Left lung (tissue), 4 donors: ENCODE measurements at regions not wholly inside any gene's neighbourhood (a gene's known extent, or its start where the extent isn't known, plus 50 kb on each side); places are given as distances from the start of the nearest gene placed in this dataset.

Experiments used
- ATAC-seq: fragments of 200-7000 bp; cut with Tn5 transposase; one replicate; pipeline ENCODE4 v1.9.1; 2020; ENCODE audit warnings: moderate library complexity
- DNase-seq, 4 donors: peaks; one replicate each; pipeline ENCODE4 v3.0.0-alpha.2; 2013 to 2020
- H3K27ac ChIP-seq, 2 donors: fragments of 200-600 bp; sonication (generic) in 1 of 2; one replicate each; pipeline versions ENCODE4 v1.5.0 to v1.8.0; 2020 to 2021
- H3K27me3 ChIP-seq, 2 donors: fragments of 200-600 bp; sonication (generic) in 1 of 2; one replicate each; pipeline versions ENCODE4 v1.5.0 to v1.8.0; 2020 to 2021
- H3K36me3 ChIP-seq, 2 donors: fragments of 200-600 bp; sonication (generic) in 1 of 2; one replicate each; pipeline versions ENCODE4 v1.5.0 to v1.8.0; 2020 to 2021
- H3K4me1 ChIP-seq, 2 donors: fragments of 200-600 bp; one replicate each; pipeline ENCODE4 v1.8.0; 2021
- H3K4me3 ChIP-seq, 2 donors: fragments of 200-600 bp; sonication (generic) in 1 of 2; one replicate each; pipeline versions ENCODE4 v1.5.0 to v1.8.0; 2020 to 2021; ENCODE audit warnings: mild to moderate bottlenecking in 1 of 2
- H3K9me3 ChIP-seq, 2 donors: fragments of 200-600 bp; sonication (generic) in 1 of 2; one replicate each; pipeline versions ENCODE4 v1.5.0 to v1.8.0; 2020 to 2021
- intact Hi-C, 2 donors: fragments of 100-400 bp; cut with DNase I; formaldehyde crosslinking; loops; one replicate each; pipeline versions ENCODE4 v1.11.2 to v1.14.2; 2022
- TF ChIP-seq, protein P1 (sequence below), 2 donors: fragments of 200-600 bp; sonication (generic) in 1 of 2; IDR thresholded peaks; one replicate each; pipeline versions ENCODE4 v1.5.0 to v1.8.0; 2021; ENCODE audit warnings: antibody characterized with exemption in 2 of 2
- donor health status: DM: no; HTN: yes; CAD: no.
- donor health status: DM: no; HTN: no; CAD: no.

GRCh38 chr3:153625506-153625905, 463.5 kb downstream of the RAP2B start:
- intact Hi-C loops = no loop called here
- Histone ChIP-seq H3K9me3 (no peaks in the 10 kb centered on the region), H3K4me1 (peaks cover 0 to 25% of the 10 kb centered on the region in 2 donors), H3K27ac (no peak overlapping the region), H3K27me3 (no peaks in the 10 kb centered on the region), H3K4me3 (no peak overlapping the region), H3K36me3 (no peaks in the 10 kb centered on the region)
- no peak for DNase-seq
- ATAC-seq = no peak
- TF ChIP-seq, protein P1, sequence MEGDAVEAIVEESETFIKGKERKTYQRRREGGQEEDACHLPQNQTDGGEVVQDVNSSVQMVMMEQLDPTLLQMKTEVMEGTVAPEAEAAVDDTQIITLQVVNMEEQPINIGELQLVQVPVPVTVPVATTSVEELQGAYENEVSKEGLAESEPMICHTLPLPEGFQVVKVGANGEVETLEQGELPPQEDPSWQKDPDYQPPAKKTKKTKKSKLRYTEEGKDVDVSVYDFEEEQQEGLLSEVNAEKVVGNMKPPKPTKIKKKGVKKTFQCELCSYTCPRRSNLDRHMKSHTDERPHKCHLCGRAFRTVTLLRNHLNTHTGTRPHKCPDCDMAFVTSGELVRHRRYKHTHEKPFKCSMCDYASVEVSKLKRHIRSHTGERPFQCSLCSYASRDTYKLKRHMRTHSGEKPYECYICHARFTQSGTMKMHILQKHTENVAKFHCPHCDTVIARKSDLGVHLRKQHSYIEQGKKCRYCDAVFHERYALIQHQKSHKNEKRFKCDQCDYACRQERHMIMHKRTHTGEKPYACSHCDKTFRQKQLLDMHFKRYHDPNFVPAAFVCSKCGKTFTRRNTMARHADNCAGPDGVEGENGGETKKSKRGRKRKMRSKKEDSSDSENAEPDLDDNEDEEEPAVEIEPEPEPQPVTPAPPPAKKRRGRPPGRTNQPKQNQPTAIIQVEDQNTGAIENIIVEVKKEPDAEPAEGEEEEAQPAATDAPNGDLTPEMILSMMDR (IDR thresholded peaks at IDR 0.05) = no peak

DNA sequence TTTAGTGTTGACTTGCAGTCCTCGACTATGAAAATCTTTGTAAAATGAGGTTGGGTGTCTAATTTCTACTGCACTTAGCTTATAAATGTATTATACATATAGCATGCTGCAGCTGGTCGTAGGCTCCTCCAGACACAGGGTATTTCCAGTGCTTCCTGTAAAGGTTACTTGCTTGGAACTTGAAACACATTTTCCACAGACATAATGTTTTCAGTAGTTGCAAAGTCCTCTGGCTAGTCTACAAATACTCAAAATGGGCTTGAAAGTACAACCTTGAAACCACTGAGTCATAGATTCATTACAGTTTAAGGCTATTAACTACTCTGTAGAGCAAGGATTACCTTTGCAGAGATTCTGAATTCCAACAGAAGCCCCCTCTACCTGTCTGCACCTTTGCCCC, 464.1 kb downstream of the RAP2B start:
- intact Hi-C loops = no loop called here
- no peak for ATAC-seq
- TF ChIP-seq, protein P1 (IDR thresholded peaks at IDR 0.05) = no peak
- Histone ChIP-seq H3K27me3 (no peaks in the 10 kb centered on the region), H3K4me1 (peaks cover 0 to 25% of the 10 kb centered on the region in 2 donors), H3K9me3 (no peaks in the 10 kb centered on the region), H3K36me3 (no peaks in the 10 kb centered on the region), H3K4me3 (no peak overlapping the region), H3K27ac (no peak overlapping the region)
- DNase-seq = no peak

DNA sequence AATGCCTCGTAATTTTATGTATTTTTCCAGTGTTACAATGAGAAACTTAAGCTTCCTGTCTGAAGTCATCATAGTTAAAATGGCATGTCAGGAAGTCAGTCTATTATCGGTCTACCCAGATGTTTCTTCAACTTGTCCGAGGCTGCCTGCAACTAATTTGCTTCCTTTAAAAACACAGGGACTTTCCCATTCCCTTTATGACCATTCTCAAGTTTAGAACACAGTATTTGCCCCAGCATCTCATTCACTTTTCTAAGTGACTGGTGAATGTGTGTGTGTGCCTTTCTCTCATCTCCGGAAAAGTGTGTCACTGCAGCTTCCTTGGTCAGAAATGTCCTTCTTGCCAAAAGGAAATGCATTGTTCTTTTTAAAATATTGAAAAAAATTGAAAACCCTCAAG, 466.6 kb downstream of the RAP2B start:
- H3K9me3 ChIP-seq = no peaks in the 10 kb centered on the region
- intact Hi-C loops = no loop called here
- H3K36me3 ChIP-seq = no peaks in the 10 kb centered on the region
- H3K27ac ChIP-seq = no peak overlapping the region
- H3K27me3 ChIP-seq = no peaks in the 10 kb centered on the region
- ATAC-seq (no peak), DNase-seq (no peak)
- TF ChIP-seq, protein P1 (IDR thresholded peaks at IDR 0.05) = no peak
- H3K4me3 ChIP-seq = no peak overlapping the region
- peaks cover 0 to 16% of the 10 kb centered on the region in 2 donors for H3K4me1 ChIP-seq

DNA sequence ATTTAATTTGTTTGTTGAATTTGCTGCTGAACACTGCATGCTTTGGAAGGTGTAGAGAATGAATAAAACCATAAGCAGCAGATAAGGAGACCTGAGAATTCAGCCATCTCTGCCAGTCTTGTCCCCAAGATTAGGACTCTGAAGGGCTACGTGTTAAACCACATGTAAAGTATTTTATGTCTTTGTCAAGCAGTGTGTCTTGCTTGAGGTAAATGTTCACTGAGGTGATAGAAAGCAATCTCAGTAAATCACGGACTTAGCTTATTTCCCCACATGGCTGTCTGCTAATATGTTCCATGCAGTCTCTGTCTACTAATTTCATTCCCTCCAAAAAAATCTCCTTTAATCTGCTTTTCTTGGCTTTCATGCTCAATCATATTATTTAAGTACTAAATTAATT, 467.1 kb downstream of the RAP2B start:
- no peak for DNase-seq
- intact Hi-C loops = no loop called here
- ATAC-seq = no peak
- Histone ChIP-seq H3K27ac (no peak overlapping the region), H3K9me3 (no peaks in the 10 kb centered on the region), H3K4me1 (peaks cover 0 to 16% of the 10 kb centered on the region in 2 donors), H3K36me3 (no peaks in the 10 kb centered on the region), H3K4me3 (no peak overlapping the region), H3K27me3 (no peaks in the 10 kb centered on the region)
- TF ChIP-seq, protein P1 (IDR thresholded peaks at IDR 0.05) = no peak

- no peaks in the 10 kb centered on the region for H3K9me3 ChIP-seq
- TF ChIP-seq, protein P1 (IDR thresholded peaks at IDR 0.05) = no peak
- no peaks in the 10 kb centered on the region for H3K27me3 ChIP-seq
- H3K36me3 ChIP-seq = no peaks in the 10 kb centered on the region
- no peak overlapping the region for H3K27ac ChIP-seq
- H3K4me3 ChIP-seq = no peak overlapping the region
- peaks cover 0 to 16% of the 10 kb centered on the region in 2 donors for H3K4me1 ChIP-seq
- ATAC-seq (no peak), DNase-seq (no peak)
- intact Hi-C loops = no loop called here
These were observed 469.1 kb downstream of the RAP2B start for GRCh38 chr3:153631102-153631501.
